HG03196 (cell line): ENCODE measurements at regions not wholly inside any gene's neighbourhood (a gene's known extent, or its start where the extent isn't known, plus 50 kb on each side); places are given as distances from the start of the nearest gene placed in this dataset.

Experiments
- ATAC-seq: cut with Tn5 transposase; IDR thresholded peaks from one replicate; pipeline ENCODE4 v1.9.1; 2021; ENCODE audit not compliant: unreplicated experiment

GRCh38 chr14:56870336-56870735 is 60.1 kb upstream of the OTX2 start:
- ATAC-seq = no peak

DNA sequence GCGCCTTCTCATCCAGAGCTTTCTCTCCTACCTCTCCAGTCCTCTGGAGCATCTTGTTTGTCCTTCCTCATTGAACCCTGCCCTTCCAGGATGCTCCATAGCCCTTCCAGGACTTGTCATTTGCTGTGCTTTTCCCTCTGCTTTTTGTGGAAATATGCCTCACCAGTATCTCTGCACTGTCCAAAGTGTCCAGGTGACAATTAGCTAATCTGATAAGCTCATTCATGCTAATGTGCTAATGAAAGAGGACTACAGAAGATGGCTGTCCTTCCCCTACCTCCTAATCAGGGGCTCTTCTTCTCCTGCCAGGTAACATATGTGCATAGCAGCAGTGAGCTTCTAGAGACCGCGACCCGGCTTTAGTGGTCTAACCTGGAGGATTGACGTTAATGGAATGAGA is 58.4 kb upstream of the OTX2 start:
- no peak for ATAC-seq

GRCh38 chr14:56862836-56863235 is 52.6 kb upstream of the OTX2 start:
- no peak for ATAC-seq

- no peak for ATAC-seq
These were observed 50.2 kb upstream of the OTX2 start for GRCh38 chr14:56860441-56860840.
